BLaER1 treated with 17β-estradiol and CSF1 and Interleukin-3, amounts not matched to agents 10 nM and 100 nM (cell line): ENCODE measurements at regions not wholly inside any gene's neighbourhood (a gene's known extent, or its start where the extent isn't known, plus 50 kb on each side); places are given as distances from the start of the nearest gene placed in this dataset.

ENCODE experiments used
- H3K27ac ChIP-seq, 11 experiments: shearing (Covaris generic); formaldehyde crosslinking; 2 replicates each; pipeline ENCODE4 v1.8.1; 2022
- H3K27me3 ChIP-seq, 11 experiments: shearing (Covaris generic); formaldehyde crosslinking; 2 replicates each; pipeline ENCODE4 v1.8.1; 2022
- H3K36me3 ChIP-seq, 11 experiments: shearing (Covaris generic); formaldehyde crosslinking; 2 replicates each; pipeline ENCODE4 v1.8.1; 2022
- H3K4me1 ChIP-seq, 10 experiments: shearing (Covaris generic); formaldehyde crosslinking; 2 replicates each; pipeline ENCODE4 v1.8.1; 2022
- H3K4me2 ChIP-seq, 11 experiments: shearing (Covaris generic); formaldehyde crosslinking; 2 replicates each; pipeline ENCODE4 v1.8.1; 2022
- H3K4me3 ChIP-seq, 10 experiments: shearing (Covaris generic); formaldehyde crosslinking; 2 replicates each; pipeline ENCODE4 v1.8.1; 2022
- H3K9ac ChIP-seq, 11 experiments: shearing (Covaris generic); formaldehyde crosslinking; 2 replicates each; pipeline ENCODE4 v1.8.1; 2022
- H3K9me3 ChIP-seq, 11 experiments: shearing (Covaris generic); formaldehyde crosslinking; replicated peaks in 1 of 11; 2 replicates each; pipeline ENCODE4 v1.8.1; 2022
- H4K20me1 ChIP-seq, 11 experiments: shearing (Covaris generic); formaldehyde crosslinking; 2 replicates each; pipeline ENCODE4 v1.8.1; 2022
- Cebpa-rat ChIP-seq, 11 experiments: shearing (Covaris generic); IDR thresholded peaks; 2 replicates each; pipeline ENCODE4 v1.8.1; 2022

- no peak overlapping the region for H3K4me2 ChIP-seq
- no peak overlapping the region for H3K27ac ChIP-seq
- H3K4me1 ChIP-seq: no peaks in the 10 kb centered on the region
- no peak overlapping the region for H3K4me3 ChIP-seq
- peaks cover 0 to 11% (median 5%) of the 10 kb centered on the region in 11 experiments; a peak in 6 of 22 replicates for H3K9me3 ChIP-seq
- no peaks in the 10 kb centered on the region for H3K27me3 ChIP-seq
- no peaks in the 10 kb centered on the region for H3K36me3 ChIP-seq
- no peaks in the 10 kb centered on the region; a peak in 1 of 22 replicates for H4K20me1 ChIP-seq
- H3K9ac ChIP-seq: no peak overlapping the region
- no peak for TF ChIP-seq Cebpa-rat (IDR thresholded peaks at IDR 0.05)
These were observed 362.6 kb upstream of the DLGAP1 start for GRCh38 chr18:4817665-4818064.

DNA sequence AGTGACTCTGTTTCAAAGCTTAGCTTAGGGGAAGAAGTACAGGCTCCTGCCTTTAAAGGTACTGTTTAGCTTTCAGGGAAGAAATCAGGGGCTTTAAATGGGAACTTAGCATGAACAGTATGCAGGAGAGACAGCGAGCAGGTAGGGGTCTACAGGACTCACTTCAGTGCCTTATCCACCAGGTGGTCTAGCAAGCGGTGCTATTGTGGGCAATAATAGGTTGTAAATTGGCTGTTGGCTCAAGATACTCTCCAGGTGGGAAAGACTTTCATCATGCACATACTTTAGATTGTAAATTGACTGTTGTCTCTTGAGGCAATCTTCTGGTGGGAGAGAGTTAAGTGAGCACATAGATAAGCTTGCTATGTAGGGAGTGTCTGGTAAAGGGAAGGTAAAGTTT is 358.6 kb upstream of the DLGAP1 start:
- Histone ChIP-seq H3K4me3 (no peak overlapping the region), H4K20me1 (no peaks in the 10 kb centered on the region; a peak in 1 of 22 replicates), H3K9ac (no peak overlapping the region), H3K27me3 (no peaks in the 10 kb centered on the region), H3K27ac (no peak overlapping the region), H3K4me1 (no peaks in the 10 kb centered on the region), H3K36me3 (no peaks in the 10 kb centered on the region), H3K9me3 (peaks cover 0 to 11% (median 5%) of the 10 kb centered on the region in 11 experiments; a peak in 6 of 22 replicates), H3K4me2 (no peak overlapping the region)
- TF ChIP-seq Cebpa-rat (IDR thresholded peaks at IDR 0.05): no peak

- H3K4me2 ChIP-seq: no peak overlapping the region
- H3K4me3 ChIP-seq: no peak overlapping the region
- H3K9ac ChIP-seq: no peak overlapping the region
- H3K27me3 ChIP-seq: no peaks in the 10 kb centered on the region
- H3K9me3 ChIP-seq: no peaks in the 10 kb centered on the region
- H4K20me1 ChIP-seq: no peaks in the 10 kb centered on the region; a peak in 1 of 22 replicates
- no peaks in the 10 kb centered on the region for H3K36me3 ChIP-seq
- TF ChIP-seq Cebpa-rat (IDR thresholded peaks at IDR 0.05): no peak
- no peak overlapping the region for H3K27ac ChIP-seq
- H3K4me1 ChIP-seq: no peaks in the 10 kb centered on the region
These were observed 353.8 kb upstream of the DLGAP1 start for GRCh38 chr18:4808891-4809290.

GRCh38 chr18:4807604-4808293 is 352.6 kb upstream of the DLGAP1 start:
- no peak for TF ChIP-seq Cebpa-rat (IDR thresholded peaks at IDR 0.05)
- Histone ChIP-seq H3K4me3 (no peak overlapping the region), H3K4me2 (no peak overlapping the region), H3K4me1 (no peaks in the 10 kb centered on the region), H3K9me3 (no peaks in the 10 kb centered on the region), H4K20me1 (no peaks in the 10 kb centered on the region; a peak in 1 of 22 replicates), H3K27me3 (no peaks in the 10 kb centered on the region), H3K9ac (no peak overlapping the region), H3K27ac (no peak overlapping the region), H3K36me3 (no peaks in the 10 kb centered on the region)

DNA sequence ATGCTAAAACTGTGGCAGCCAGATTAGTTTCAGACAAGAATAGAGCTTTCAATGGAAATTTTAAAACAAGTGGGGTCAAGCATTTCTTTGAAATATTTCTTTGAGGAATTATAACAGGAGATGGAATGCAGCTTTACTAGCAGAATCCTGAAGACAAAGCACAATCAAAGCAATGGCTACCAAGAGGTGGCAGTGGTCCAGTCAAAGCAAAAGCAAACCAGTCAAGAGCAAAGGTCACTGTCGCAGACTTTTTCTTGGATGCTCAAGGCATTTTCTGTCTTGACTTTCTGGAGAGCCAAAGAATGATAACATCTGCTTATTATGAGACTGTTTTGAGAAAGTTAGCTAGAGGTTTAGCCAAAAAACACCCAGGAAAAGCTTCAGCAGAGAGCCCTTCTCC is 351.2 kb upstream of the DLGAP1 start:
- Histone ChIP-seq H3K4me1 (no peaks in the 10 kb centered on the region), H3K27ac (no peak overlapping the region), H3K9me3 (0 out of 22 replicates have a peak, but pooled peaks cover 0 to 3% (median 0%) of the 10 kb centered on the region in 11 experiments), H3K36me3 (no peaks in the 10 kb centered on the region), H3K4me2 (no peak overlapping the region), H3K27me3 (no peaks in the 10 kb centered on the region), H3K9ac (no peak overlapping the region), H3K4me3 (no peak overlapping the region), H4K20me1 (no peaks in the 10 kb centered on the region)
- no peak for TF ChIP-seq Cebpa-rat (IDR thresholded peaks at IDR 0.05)

DNA sequence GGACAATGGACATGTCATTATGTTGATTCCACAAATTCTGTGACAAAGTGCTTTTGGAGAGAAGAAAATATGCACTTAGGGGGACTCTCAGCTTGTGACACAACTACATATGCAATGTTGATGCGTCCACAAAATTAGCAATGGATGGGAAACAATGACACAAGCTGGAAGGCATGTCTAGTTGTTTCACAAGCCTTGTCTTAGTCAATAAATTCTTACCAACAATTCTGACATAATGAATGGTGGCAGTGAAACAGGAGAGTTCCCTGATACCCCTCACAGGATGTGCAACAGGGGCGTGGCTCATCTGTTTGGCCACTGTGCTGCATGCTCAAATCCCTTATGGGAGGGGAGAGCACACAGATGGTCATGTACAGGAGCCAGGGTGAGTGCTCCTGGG is 347.2 kb upstream of the DLGAP1 start:
- Histone ChIP-seq H3K27ac (no peak overlapping the region), H3K4me1 (no peaks in the 10 kb centered on the region)

DNA sequence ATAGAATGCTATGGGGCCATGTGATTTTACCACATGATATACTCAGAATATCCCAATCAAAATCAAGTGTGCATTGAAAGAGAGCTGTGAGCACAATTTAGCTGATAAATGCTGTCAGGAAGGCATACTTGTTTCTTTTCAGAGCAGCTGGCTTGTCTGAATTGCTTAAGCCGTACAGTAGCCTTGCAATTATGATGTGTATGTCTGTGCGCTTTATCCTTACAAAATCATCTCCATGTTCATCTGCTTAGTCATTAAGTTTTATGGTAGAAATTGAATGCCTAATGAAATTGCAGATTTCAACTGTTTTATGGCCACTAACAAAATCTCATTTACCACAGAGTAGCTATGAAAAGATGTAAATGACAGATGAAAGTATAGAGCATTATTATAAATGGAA is 346.0 kb upstream of the DLGAP1 start:
- Histone ChIP-seq H4K20me1 (no peaks in the 10 kb centered on the region), H3K4me2 (no peak overlapping the region), H3K27me3 (no peaks in the 10 kb centered on the region), H3K36me3 (no peaks in the 10 kb centered on the region), H3K4me1 (no peaks in the 10 kb centered on the region), H3K27ac (no peak overlapping the region), H3K4me3 (no peak overlapping the region), H3K9me3 (peaks cover 0 to 10% (median 0%) of the 10 kb centered on the region in 11 experiments; a peak in 5 of 22 replicates), H3K9ac (no peak overlapping the region)
- no peak for TF ChIP-seq Cebpa-rat (IDR thresholded peaks at IDR 0.05)

More for the DNA sequence above, 347.2 kb upstream of the DLGAP1 start:
- Histone ChIP-seq H3K27me3 (no peaks in the 10 kb centered on the region), H3K9ac (no peak overlapping the region), H3K4me2 (no peak overlapping the region), H3K9me3 (peaks cover 0 to 10% (median 0%) of the 10 kb centered on the region in 11 experiments; a peak in 5 of 22 replicates), H4K20me1 (no peaks in the 10 kb centered on the region), H3K4me3 (no peak overlapping the region), H3K36me3 (no peaks in the 10 kb centered on the region)
- TF ChIP-seq Cebpa-rat (IDR thresholded peaks at IDR 0.05): no peak

DNA sequence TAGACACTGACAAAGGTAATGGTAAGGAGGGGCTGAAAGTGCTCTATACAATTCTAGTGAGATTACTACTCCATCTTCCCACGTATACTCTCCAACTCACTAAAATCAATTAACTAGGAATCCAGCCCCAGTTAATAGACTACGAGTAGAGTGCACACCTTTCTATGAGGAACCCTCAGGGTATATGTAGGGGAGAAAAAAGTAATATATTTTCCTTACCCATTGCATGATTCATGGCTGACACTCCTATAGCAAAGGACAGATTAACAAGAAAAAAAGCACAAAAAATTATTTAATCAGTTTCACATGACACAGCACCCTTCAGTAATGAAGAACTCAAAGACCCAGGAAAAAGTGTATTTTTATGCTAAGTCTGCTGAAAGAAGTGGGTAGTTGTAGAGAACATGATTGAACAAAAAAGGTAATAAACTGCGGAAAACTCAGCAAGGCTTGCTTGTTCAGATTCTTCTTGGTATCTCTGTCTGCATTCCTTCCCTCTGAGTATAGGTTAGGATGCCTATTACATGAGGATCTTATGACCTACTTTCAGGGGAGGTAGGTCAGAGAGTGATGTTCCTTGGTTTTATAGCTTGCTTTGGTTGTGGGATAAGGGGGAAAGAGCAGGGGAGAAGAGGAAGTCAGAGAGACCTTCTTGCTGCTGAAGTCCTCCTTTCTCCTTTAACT is 342.0 kb upstream of the DLGAP1 start:
- Histone ChIP-seq H3K9me3 (peaks cover 0 to 10% (median 0%) of the 10 kb centered on the region in 11 experiments; a peak in 5 of 22 replicates), H3K9ac (no peak overlapping the region), H3K27me3 (no peaks in the 10 kb centered on the region), H3K36me3 (no peaks in the 10 kb centered on the region), H3K4me2 (no peak overlapping the region), H3K4me3 (no peak overlapping the region), H3K27ac (no peak overlapping the region), H4K20me1 (no peaks in the 10 kb centered on the region), H3K4me1 (no peaks in the 10 kb centered on the region)
- TF ChIP-seq Cebpa-rat (IDR thresholded peaks at IDR 0.05): no peak

DNA sequence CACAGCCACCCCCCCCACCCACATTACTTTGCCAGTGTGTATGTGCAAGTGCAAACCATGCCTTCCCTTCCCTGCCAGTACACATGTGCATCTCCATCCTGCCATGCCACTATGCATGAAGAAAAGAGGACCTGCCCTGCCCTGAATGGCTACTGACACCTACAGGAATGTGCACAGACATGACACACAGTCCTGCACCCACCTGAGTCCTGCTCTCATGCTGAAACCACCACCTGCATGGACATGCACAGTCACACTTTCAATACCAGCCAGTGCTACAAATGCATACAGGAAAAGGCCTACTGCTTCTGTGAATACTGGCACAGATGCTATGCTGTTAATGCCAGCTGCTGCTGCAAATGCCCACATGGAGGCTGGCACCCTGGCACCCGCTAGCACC is 334.4 kb upstream of the DLGAP1 start:
- Histone ChIP-seq H4K20me1 (no peaks in the 10 kb centered on the region; a peak in 1 of 22 replicates), H3K4me2 (no peak overlapping the region), H3K36me3 (no peaks in the 10 kb centered on the region), H3K27me3 (no peaks in the 10 kb centered on the region), H3K27ac (no peak overlapping the region), H3K4me3 (no peak overlapping the region), H3K9me3 (peaks cover 0 to 5% (median 0%) of the 10 kb centered on the region in 11 experiments; a peak in 1 of 22 replicates), H3K9ac (no peak overlapping the region), H3K4me1 (no peaks in the 10 kb centered on the region)
- TF ChIP-seq Cebpa-rat (IDR thresholded peaks at IDR 0.05): no peak
